Fibroblast of the aortic adventitia (primary cell): ENCODE measurements at regions not wholly inside any gene's neighbourhood (a gene's known extent, or its start where the extent isn't known, plus 50 kb on each side); places are given as distances from the start of the nearest gene placed in this dataset.

Source experiments
- DNase-seq: peaks from one replicate; pipeline ENCODE4 v3.0.0-alpha.2; 2010; ENCODE audit warnings: low read depth
- H3K4me3 ChIP-seq: 2 replicates; pipeline ENCODE4 v1.5.1; 2011; ENCODE audit warnings: low read depth, mild to moderate bottlenecking, control low read depth, low read length, moderate library complexity
- CTCF ChIP-seq: IDR thresholded peaks from 2 replicates; pipeline ENCODE4 v1.5.1; 2011; ENCODE audit warnings: mild to moderate bottlenecking, low read length, control low read depth, inconsistent platforms; ENCODE audit not compliant: insufficient read depth

DNA sequence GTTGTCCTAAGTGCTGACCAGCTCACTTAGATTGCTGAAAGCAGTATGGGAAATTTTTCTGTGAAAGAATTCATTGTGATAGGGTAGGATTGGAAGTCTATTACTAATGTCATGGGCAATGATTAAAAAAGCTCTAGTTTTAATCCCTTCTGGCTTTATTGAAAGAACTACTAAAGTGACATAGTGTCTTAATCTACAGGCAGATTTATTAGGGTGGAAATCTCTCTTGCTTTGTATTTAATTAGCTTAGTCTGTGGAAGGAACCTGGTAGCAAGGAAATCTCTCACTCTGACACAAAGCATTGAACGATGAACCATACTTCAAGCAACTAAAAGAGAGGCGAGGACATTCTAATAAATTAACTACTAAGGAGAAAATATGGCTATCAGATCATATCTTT is 1029.2 kb upstream of the PCDH20 start:
- no peak for DNase-seq
- TF ChIP-seq CTCF: no peak
- H3K4me3 ChIP-seq: no peak overlapping the region

DNA sequence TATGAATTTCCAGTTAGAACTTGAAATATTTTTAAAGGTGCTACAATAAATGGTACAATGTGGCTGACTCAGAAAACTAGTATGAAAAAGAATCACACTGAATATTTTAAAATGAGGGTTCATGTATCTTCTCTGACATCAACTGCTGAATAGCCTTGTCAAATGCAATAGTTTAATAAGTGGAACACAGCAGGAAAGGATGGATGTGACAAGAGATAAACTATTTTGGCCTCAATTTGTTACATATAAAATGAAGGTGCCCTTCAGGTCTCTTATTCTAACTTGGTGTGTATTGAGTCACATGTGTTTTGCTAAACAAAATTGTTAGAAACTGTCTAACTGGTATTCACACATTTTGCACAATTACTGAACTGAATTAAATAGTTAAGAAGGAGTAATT is 1018.4 kb upstream of the PCDH20 start:
- TF ChIP-seq CTCF: no peak
- DNase-seq: no peak
- no peak overlapping the region for H3K4me3 ChIP-seq

GRCh38 chr13:62433660-62434059 is 1018.0 kb upstream of the PCDH20 start:
- no peak overlapping the region for H3K4me3 ChIP-seq
- no peak for TF ChIP-seq CTCF

DNA sequence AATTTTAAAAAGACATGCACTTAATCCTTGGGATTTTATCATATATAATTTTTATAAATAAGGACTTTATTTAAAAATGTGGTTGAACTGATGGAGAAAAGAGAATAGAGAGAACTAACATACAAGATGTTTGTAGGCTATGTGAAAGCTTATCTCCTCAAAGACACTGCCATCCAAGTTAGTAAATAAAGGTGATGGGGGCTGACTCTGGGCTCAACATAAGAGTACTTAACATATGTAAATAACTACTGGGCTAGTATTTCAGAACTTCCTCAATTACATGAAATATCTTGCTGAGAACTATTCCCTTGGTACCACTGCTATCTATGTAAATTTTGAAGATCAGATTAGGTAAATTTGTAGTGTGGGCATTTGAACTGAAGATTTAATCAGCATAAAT is 1017.3 kb upstream of the PCDH20 start:
- TF ChIP-seq CTCF: no peak
- H3K4me3 ChIP-seq: no peak overlapping the region
- DNase-seq: no peak

More at GRCh38 chr13:62433660-62434059, 1018.0 kb upstream of the PCDH20 start:
- no peak for DNase-seq

DNA sequence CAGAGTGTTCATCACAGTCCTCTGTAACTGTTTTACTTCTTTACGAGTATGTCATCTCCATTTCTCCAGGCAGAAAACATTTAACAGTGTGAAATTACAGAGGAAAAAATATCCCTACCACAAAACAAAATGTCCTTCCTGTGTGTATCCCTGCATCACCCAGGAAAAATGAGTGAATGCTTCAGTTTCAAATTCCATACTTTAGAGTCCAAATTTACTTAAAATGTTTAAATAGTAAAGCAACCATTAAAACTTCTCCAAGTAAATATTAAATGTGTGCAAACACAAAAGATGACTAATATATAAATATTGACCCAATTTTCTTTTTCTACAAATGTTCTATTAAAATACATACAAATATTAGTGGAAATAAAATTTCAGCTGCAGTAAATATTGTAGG is 1016.6 kb upstream of the PCDH20 start:
- no peak for DNase-seq
- H3K4me3 ChIP-seq: no peak overlapping the region
- TF ChIP-seq CTCF: no peak

DNA sequence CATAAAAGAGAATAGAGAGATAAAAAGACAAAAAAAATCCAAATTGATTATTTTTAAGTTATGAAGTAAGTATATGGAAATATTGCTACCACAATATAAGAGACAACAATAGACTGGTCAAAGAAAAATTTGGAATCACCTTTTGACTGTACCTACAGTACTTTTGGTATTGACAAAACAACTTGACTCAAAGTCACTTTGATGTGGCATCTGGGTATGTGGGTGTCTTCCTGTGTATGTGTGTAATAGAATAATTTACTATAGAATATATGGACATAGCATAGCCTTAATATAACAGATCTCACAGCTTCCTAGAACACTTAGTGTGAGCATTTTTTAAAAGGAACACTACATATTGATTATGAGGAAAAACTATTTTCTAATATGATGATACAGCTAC is 1016.2 kb upstream of the PCDH20 start:
- TF ChIP-seq CTCF: no peak
- no peak overlapping the region for H3K4me3 ChIP-seq
- no peak for DNase-seq

DNA sequence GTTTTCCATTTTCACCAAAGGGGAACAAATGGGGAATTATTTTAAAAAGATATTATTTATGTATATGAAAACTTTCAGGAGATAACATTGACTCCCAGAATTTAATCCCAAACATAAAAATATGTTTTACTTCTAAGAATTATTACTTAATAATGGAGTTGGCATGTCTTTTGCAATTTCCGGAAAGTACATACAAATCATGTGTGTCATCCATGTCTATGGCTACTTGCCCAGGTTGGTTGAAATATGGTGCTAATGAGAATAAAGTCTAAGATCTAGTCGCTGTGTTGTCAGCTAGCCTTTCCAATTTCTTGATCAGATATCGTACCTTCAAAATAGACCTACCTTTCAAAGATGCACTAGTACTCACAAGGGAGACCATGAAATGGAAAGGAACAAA is 1003.2 kb upstream of the PCDH20 start:
- no peak for DNase-seq
- no peak for TF ChIP-seq CTCF
- no peak overlapping the region for H3K4me3 ChIP-seq
